GM12875 (cell line): ENCODE measurements at regions not wholly inside any gene's neighbourhood (a gene's known extent, or its start where the extent isn't known, plus 50 kb on each side); places are given as distances from the start of the nearest gene placed in this dataset.

Experiments
- H3K4me3 ChIP-seq: one replicate; pipeline ENCODE4 v1.5.1; 2011; ENCODE audit warnings: low read depth, low read length, control low read depth
- CTCF ChIP-seq: IDR thresholded peaks from 2 replicates; pipeline ENCODE4 v1.5.1; 2011; ENCODE audit warnings: low read depth, mild to moderate bottlenecking, control low read depth, inconsistent platforms, low read length, moderate library complexity, borderline replicate concordance; ENCODE audit not compliant: insufficient read depth

GRCh38 chr5:92556747-92557146 lies 1024.3 kb downstream of the NR2F1-AS1 start:
- no peak overlapping the region for H3K4me3 ChIP-seq
- no peak for TF ChIP-seq CTCF

- TF ChIP-seq CTCF = no peak
- H3K4me3 ChIP-seq = no peak overlapping the region
These were observed 1026.5 kb downstream of the NR2F1-AS1 start for GRCh38 chr5:92554447-92555085.

- H3K4me3 ChIP-seq = no peak overlapping the region
- TF ChIP-seq CTCF = no peak
These were observed 1027.7 kb downstream of the NR2F1-AS1 start for GRCh38 chr5:92553326-92553725.

DNA sequence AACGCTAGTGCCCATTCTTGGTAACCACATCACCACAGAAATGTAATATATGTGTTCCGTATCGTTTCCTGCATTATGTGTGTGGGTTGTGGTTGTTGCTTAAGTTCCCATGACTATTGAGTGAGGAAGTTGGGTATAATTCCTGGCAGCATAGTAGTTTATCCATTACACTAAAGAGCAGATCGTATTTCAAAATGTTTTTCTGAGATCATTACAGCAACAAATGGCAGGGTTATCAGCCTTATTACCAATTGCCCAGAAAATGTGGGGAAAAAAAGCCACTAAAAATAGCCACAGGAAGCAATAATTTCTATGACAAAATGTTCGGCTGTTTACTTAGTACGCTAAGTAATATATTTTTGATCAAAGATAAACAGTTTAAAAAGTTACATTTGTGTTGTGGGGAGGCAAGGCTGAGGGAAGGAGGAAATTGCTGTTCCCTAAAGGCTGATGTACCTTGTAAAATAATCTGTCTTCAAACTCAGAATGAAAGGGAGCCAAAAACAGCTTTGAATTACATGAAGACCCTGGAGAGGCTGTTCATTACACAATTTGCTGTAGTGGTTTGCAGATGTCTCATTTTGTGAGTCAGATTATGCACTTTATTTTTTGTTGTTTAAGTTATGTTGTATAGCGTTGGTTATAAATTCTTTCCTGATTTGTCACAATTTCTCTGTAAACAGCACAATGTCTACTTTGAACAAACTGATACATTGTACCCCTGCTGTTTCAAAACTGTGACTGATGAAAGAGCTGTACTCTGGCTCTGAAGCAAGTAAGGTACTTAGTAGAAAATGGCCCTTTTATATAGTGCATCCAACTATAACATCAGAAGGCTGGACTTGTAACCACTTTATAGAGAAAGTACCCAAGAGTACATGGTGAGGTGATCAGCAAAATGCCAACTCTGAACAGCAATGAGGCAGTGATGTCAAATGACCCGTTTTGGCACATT lies 1028.5 kb downstream of the NR2F1-AS1 start:
- no peak overlapping the region for H3K4me3 ChIP-seq
- TF ChIP-seq CTCF = no peak

- no peak overlapping the region for H3K4me3 ChIP-seq
- TF ChIP-seq CTCF = no peak
These were observed 1032.7 kb downstream of the NR2F1-AS1 start for GRCh38 chr5:92548346-92548745.

DNA sequence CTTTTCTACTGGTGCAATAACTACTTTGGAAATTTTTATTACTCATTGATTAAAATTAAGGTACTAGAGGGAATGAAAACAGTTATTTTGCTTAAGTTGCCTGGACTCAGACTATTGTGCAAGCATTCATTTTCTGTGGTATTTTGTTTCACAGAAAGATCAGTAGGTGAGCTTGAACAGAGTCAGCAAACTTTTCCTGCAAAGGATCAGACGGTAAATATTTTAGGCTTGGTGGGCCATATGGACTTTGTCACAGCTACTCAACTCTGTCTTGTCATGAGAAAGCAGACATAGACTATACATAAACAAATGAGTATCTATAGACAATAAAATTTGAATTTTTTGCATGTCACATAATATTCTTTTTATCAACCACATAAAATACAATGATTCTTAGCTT lies 1036.4 kb downstream of the NR2F1-AS1 start:
- no peak overlapping the region for H3K4me3 ChIP-seq
- no peak for TF ChIP-seq CTCF
